OCI-LY1 (cell line): ENCODE measurements at regions not wholly inside any gene's neighbourhood (a gene's known extent, or its start where the extent isn't known, plus 50 kb on each side); places are given as distances from the start of the nearest gene placed in this dataset.

Experiments used
- H2AFZ ChIP-seq: fragments of 200-600 bp; sonication (generic), shearing (Covaris generic); 2 replicates; pipeline ENCODE4 v1.6.0; 2014; ENCODE audit warnings: antibody characterized with exemption, mild to moderate bottlenecking, low read length
- H3F3A ChIP-seq: fragments of 200-600 bp; sonication (generic), shearing (Covaris generic); 2 replicates; pipeline ENCODE4 v1.6.0; 2014; ENCODE audit warnings: mild to moderate bottlenecking, antibody characterized with exemption, low read length, moderate library complexity; ENCODE audit not compliant: insufficient read depth
- H3K27ac ChIP-seq: fragments of 200-600 bp; sonication (generic); 2 replicates; pipeline ENCODE4 v1.5.1; 2014; ENCODE audit warnings: low read length, mixed run types, mild to moderate bottlenecking, low read depth; ENCODE audit not compliant: poor library complexity, severe bottlenecking
- H3K27me3 ChIP-seq: fragments of 200-600 bp; sonication (generic); 2 replicates; pipeline ENCODE4 v1.6.0; 2014; ENCODE audit warnings: antibody characterized with exemption, mild to moderate bottlenecking, low read length, moderate library complexity; ENCODE audit not compliant: insufficient read depth
- H3K36me3 ChIP-seq: fragments of 200-600 bp; sonication (generic); 2 replicates; pipeline ENCODE4 v1.6.1; 2014; ENCODE audit warnings: mild to moderate bottlenecking, antibody characterized with exemption, low read length, moderate library complexity, mixed read lengths; ENCODE audit not compliant: insufficient read depth
- H3K4me1 ChIP-seq: fragments of 200-600 bp; sonication (generic); 2 replicates; pipeline ENCODE4 v1.5.1; 2014; ENCODE audit warnings: mild to moderate bottlenecking, low read length, moderate library complexity; ENCODE audit not compliant: insufficient read depth, severe bottlenecking
- H3K4me2 ChIP-seq: fragments of 200-600 bp; sonication (generic), shearing (Covaris generic); 2 replicates; pipeline ENCODE4 v1.6.1; 2014; ENCODE audit warnings: low read length
- H3K4me3 ChIP-seq: fragments of 200-600 bp; sonication (generic); 2 replicates; pipeline ENCODE4 v1.5.1; 2014; ENCODE audit warnings: low read length, low read depth, mild to moderate bottlenecking, mixed read lengths; ENCODE audit not compliant: poor library complexity, severe bottlenecking
- H3K79me2 ChIP-seq: fragments of 200-600 bp; shearing (Covaris generic); 2 replicates; pipeline ENCODE4 v1.6.1; 2016; ENCODE audit warnings: mixed run types, low read length, mixed read lengths; ENCODE audit not compliant: insufficient read depth
- H3K9ac ChIP-seq: fragments of 200-600 bp; sonication (generic), shearing (Covaris generic); 2 replicates; pipeline ENCODE4 v1.6.1; 2014; ENCODE audit warnings: mild to moderate bottlenecking, low read length, mixed read lengths
- H3K9me2 ChIP-seq: fragments of 200-600 bp; sonication (generic), shearing (Covaris generic); 2 replicates; pipeline ENCODE4 v1.6.1; 2014; ENCODE audit warnings: low read depth, mild to moderate bottlenecking, low read length, mixed read lengths
- H3K9me3 ChIP-seq: fragments of 200-600 bp; shearing (Covaris generic); 2 replicates; pipeline ENCODE4 v1.6.1; 2014; ENCODE audit warnings: low read length, mixed read lengths
- H4K20me1 ChIP-seq: fragments of 200-600 bp; sonication (generic), shearing (Covaris generic); 2 replicates; pipeline ENCODE4 v1.6.0; 2016; ENCODE audit warnings: mild to moderate bottlenecking, low read length; ENCODE audit not compliant: insufficient read depth
- EZH2 ChIP-seq: fragments of 200-600 bp; sonication (generic), shearing (Covaris generic); IDR thresholded peaks from 2 replicates; pipeline ENCODE4 v1.8.0; 2017; ENCODE audit warnings: borderline replicate concordance, mixed run types, mild to moderate bottlenecking, antibody characterized with exemption, low read length, moderate library complexity, mixed read lengths
- TF ChIP-seq, protein P1 (sequence below): fragments of 200-600 bp; sonication (generic), shearing (Covaris generic); IDR thresholded peaks from 2 replicates; pipeline ENCODE4 v1.5.1; 2017; ENCODE audit warnings: mild to moderate bottlenecking, antibody characterized with exemption, low read length, moderate library complexity, mixed read lengths

DNA sequence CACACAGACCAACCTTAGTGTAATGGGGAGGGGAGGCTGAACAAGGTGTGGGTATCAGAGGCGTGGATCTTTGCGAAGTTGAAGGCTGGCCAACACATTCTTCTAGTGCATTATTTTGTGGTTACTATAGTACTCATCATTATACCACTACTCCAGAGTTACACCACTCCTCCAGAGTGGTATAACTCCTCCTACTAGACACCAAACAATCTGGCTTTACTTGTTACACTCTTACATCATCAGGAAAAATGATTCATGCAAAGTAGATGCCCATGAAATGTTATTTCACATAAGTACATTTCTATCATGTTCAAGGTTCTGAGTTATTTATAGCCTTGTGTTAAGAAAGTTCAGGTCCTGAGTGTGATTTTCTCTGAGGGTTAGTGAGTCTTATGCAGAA is 443.1 kb upstream of the OPRM1 start:
- TF ChIP-seq, protein P1, sequence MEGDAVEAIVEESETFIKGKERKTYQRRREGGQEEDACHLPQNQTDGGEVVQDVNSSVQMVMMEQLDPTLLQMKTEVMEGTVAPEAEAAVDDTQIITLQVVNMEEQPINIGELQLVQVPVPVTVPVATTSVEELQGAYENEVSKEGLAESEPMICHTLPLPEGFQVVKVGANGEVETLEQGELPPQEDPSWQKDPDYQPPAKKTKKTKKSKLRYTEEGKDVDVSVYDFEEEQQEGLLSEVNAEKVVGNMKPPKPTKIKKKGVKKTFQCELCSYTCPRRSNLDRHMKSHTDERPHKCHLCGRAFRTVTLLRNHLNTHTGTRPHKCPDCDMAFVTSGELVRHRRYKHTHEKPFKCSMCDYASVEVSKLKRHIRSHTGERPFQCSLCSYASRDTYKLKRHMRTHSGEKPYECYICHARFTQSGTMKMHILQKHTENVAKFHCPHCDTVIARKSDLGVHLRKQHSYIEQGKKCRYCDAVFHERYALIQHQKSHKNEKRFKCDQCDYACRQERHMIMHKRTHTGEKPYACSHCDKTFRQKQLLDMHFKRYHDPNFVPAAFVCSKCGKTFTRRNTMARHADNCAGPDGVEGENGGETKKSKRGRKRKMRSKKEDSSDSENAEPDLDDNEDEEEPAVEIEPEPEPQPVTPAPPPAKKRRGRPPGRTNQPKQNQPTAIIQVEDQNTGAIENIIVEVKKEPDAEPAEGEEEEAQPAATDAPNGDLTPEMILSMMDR, result no peak
- TF ChIP-seq EZH2, result no peak
- H3K4me3 ChIP-seq, result no peak overlapping the region
- H4K20me1 ChIP-seq, result no peaks in the 10 kb centered on the region

DNA sequence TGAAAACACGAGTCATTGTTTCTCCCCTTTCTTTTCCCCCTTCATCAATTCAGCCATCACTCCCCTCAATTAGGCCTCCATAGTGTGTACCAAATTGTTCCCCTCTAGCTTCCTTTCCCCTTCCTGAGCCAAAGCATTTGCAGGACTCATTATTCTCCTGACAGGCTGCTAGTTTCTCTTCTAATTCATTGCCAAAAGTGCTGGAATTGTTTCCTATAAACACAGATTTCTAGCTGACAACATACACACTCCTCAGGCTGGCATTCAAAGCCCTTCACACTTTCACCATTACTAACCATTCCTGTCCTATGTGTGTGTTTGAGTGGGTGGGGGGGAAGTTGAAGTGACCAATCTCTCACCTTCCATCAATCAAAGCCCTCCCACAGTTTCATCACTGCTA is 444.2 kb upstream of the OPRM1 start:
- Histone ChIP-seq H3K36me3 (no peaks in the 10 kb centered on the region), H3K4me1 (no peaks in the 10 kb centered on the region), H3K79me2 (no peaks in the 10 kb centered on the region), H3K9me2 (no peaks in the 10 kb centered on the region), H3K27ac (no peak overlapping the region), H4K20me1 (no peaks in the 10 kb centered on the region), H2AFZ (no peak overlapping the region), H3K9me3 (no peaks in the 10 kb centered on the region), H3K9ac (no peak overlapping the region), H3K4me2 (no peak overlapping the region), H3K4me3 (no peak overlapping the region), H3F3A (no peaks in the 10 kb centered on the region), H3K27me3 (no peaks in the 10 kb centered on the region)
- no peak for TF ChIP-seq EZH2
- TF ChIP-seq, protein P1, result no peak

More for the DNA sequence above, 443.1 kb upstream of the OPRM1 start:
- no peak overlapping the region for H3K4me2 ChIP-seq
- no peak overlapping the region for H2AFZ ChIP-seq
- no peaks in the 10 kb centered on the region for H3K4me1 ChIP-seq
- H3K27me3 ChIP-seq, result no peaks in the 10 kb centered on the region
- H3K9ac ChIP-seq, result no peak overlapping the region
- H3K79me2 ChIP-seq, result no peaks in the 10 kb centered on the region
- no peaks in the 10 kb centered on the region for H3K9me2 ChIP-seq
- H3K27ac ChIP-seq, result no peak overlapping the region
- no peaks in the 10 kb centered on the region for H3K36me3 ChIP-seq
- no peaks in the 10 kb centered on the region for H3K9me3 ChIP-seq
- no peaks in the 10 kb centered on the region for H3F3A ChIP-seq

DNA sequence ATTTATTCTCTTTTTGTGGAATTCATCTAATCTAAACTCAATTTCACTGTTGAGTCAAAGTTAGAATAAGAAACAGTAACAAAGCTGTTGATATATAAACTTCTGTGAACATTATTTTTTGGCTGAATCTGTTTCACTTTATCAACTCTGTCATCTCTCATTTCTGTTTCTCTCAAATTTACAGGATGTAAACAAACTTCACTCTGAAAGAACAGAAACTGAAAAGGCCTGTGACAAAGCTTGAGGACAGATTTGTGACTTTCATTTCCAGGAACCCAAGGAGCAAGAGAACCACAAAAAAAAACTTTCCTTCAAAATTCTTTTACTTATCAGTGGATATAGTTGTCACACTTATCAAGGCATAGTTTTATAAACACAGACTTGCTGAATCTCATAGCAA is 447.9 kb upstream of the OPRM1 start:
- H3F3A ChIP-seq, result no peaks in the 10 kb centered on the region

More for the DNA sequence above, 447.9 kb upstream of the OPRM1 start:
- no peaks in the 10 kb centered on the region for H3K4me1 ChIP-seq
- no peaks in the 10 kb centered on the region for H3K27me3 ChIP-seq
- no peaks in the 10 kb centered on the region for H3K9me3 ChIP-seq
- no peak for TF ChIP-seq EZH2
- TF ChIP-seq, protein P1, result no peak
- H3K79me2 ChIP-seq, result no peaks in the 10 kb centered on the region
- H4K20me1 ChIP-seq, result no peaks in the 10 kb centered on the region
- no peak overlapping the region for H3K9ac ChIP-seq
- H3K4me2 ChIP-seq, result no peak overlapping the region
- H3K9me2 ChIP-seq, result no peaks in the 10 kb centered on the region
- H3K27ac ChIP-seq, result no peak overlapping the region
- H3K4me3 ChIP-seq, result no peak overlapping the region
- H3K36me3 ChIP-seq, result no peaks in the 10 kb centered on the region
- H2AFZ ChIP-seq, result no peak overlapping the region
